ENCODE measurements at regions not wholly inside any gene's neighbourhood (a gene's known extent, or its start where the extent isn't known, plus 50 kb on each side); places are given as distances from the start of the nearest gene placed in this dataset.

DNA sequence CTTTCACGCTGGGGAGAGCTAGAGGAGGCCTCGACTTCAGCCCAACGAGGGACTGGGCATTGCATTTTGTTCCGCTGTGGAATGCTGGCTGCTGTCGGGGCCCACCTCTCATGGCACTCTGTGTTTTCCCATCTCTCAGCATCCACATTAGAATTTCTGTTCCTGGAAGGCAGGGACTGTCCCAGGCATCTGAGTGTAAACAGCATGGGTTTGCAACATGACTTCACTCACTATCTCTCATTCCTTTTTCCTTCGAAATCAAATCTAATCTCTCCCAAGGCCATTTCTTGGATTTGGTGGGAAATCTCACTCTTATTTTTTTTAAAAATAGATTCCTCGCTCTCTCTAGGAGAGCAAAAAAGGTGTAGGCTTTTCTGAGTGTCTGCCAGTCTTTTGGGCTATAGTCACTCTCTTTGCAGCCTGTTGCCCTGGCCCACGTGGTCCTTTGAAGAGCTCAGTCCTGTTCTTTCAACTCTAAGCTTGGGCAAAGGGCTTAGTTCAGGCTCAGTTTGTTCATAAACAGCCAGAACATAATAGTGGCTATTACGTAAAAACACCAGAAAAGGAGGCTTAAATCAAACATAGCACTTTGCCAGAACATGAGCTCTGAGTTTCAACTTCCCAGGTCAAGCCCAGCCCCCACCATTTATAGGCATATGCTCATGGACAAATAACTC is 284.6 kb upstream of the ZFP64 start:
- Histone ChIP-seq H4K91ac (replicated peaks; ENCODE audit: insufficient read length, low read length) (no peak overlapping the region), H3K27ac (ENCODE audit: low read depth, low read length) (no peak overlapping the region), H3K9me3 (ENCODE audit: insufficient read depth in 2 of 2, low read depth in 1 of 2, low read length in 1 of 2) (no peaks in the 10 kb centered on the region), H2BK20ac (ENCODE audit: low read length) (no peak overlapping the region), H2BK12ac (ENCODE audit: low read depth, low read length) (no peak overlapping the region), H4K8ac (ENCODE audit: extremely low read depth, insufficient read depth, low read length) (no peak overlapping the region), H3K4me1 (replicated peaks in 1 of 4; ENCODE audit: control insufficient read depth in 3 of 4, insufficient read depth in 4 of 4, low read length in 3 of 4) (no peaks in the 10 kb centered on the region), H3K56ac (replicated peaks; ENCODE audit: insufficient read length, low read depth, low read length) (no peak overlapping the region), H2BK120ac (replicated peaks; ENCODE audit: low read depth, low read length) (no peak overlapping the region), H3K4ac (replicated peaks; ENCODE audit: insufficient read length, low read depth, low read length) (no peak overlapping the region), H4K20me1 (replicated peaks in 1 of 2; ENCODE audit: control insufficient read depth in 1 of 2, insufficient read depth in 2 of 2, low read length in 2 of 2) (no peaks in the 10 kb centered on the region), H3K79me1 (ENCODE audit: low read depth, low read length) (no peaks in the 10 kb centered on the region), H3K36me3 (ENCODE audit: control insufficient read depth in 2 of 4, insufficient read depth in 4 of 4, low read length in 3 of 4) (no peaks in the 10 kb centered on the region), H3K18ac (ENCODE audit: extremely low read depth, low read length) (no peak overlapping the region), H3K14ac (ENCODE audit: insufficient read length) (no peak overlapping the region), H2AK5ac (ENCODE audit: low read depth, low read length) (no peak overlapping the region), H3K27me3 (replicated peaks in 1 of 4; ENCODE audit: control insufficient read depth in 3 of 4, extremely low read depth in 1 of 4, insufficient read depth in 3 of 4, low read length in 3 of 4) (peaks cover 0 to 1% (median 0%) of the 10 kb centered on the region in 4 experiments; a peak in 1 of 7 replicates), H3K9ac (replicated peaks in 1 of 4; ENCODE audit: extremely low read depth in 1 of 4, low read depth in 3 of 4, low read length in 3 of 4) (no peak overlapping the region), H3K23ac (ENCODE audit: insufficient read length) (no peak overlapping the region), H3K4me3 (ENCODE audit: extremely low read depth in 1 of 4, insufficient read depth in 2 of 4, low read depth in 3 of 4, low read length in 4 of 4) (no peak overlapping the region), H2AFZ (ENCODE audit: low read length) (no peak overlapping the region), H3K4me2 (ENCODE audit: insufficient read depth in 1 of 2, low read depth in 2 of 2, low read length in 2 of 2) (no peak overlapping the region), H2BK15ac (ENCODE audit: low read length) (no peak overlapping the region), H4K5ac (ENCODE audit: insufficient read length, low read depth, low read length) (no peak overlapping the region), H3K79me2 (ENCODE audit: control insufficient read depth in 1 of 2, insufficient read depth in 2 of 2, low read length in 2 of 2) (no peaks in the 10 kb centered on the region), H2BK5ac (ENCODE audit: low read depth, low read length) (no peak overlapping the region), H3K23me2 (ENCODE audit: low read depth, low read length) (no peaks in the 10 kb centered on the region)
- DNase-seq (ENCODE audit: low read depth in 1 of 2, low spot score in 2 of 2), result no peak
- no peak for FAIRE-seq
- ChIA-PET CTCF (ENCODE audit: partially characterized antibody) (interaction anchor here (0.6 kb wide), 1 partner anchor 70 kb away, joined by 4 read pairs; no protein-coding TSS in a partner anchor), POLR2A (ENCODE audit: partially characterized antibody) (no interaction called here)
- WGBS, 2 experiments (ENCODE audit: extremely low coverage in 1 of 2, insufficient coverage in 1 of 2, insufficient read length in 1 of 2, insufficient replicate concordance in 2 of 2, low coverage in 1 of 2, low lambda C conversion rate in 2 of 2, missing lambda C conversion rate in 1 of 2), result 92% methylated on average over 9 of the region's 9 CpGs; no CpG with 5 or more reads in 1 of the 2 experiments
- TF ChIP-seq RAD21 (IDR thresholded peaks at IDR 0.05 in 1 of 2, conservative IDR thresholded peaks at IDR 0.05 in 1 of 2; ENCODE audit: low read depth in 2 of 2, low read length in 2 of 2), result no peak
- no peak for TF ChIP-seq SP4 (IDR thresholded peaks at IDR 0.05; ENCODE audit: low read length)
- TF ChIP-seq CEBPB (IDR thresholded peaks at IDR 0.05; ENCODE audit: low read depth, low read length), result no peak

Measured in H1 (cell line).